ENCODE measurements at regions not wholly inside any gene's neighbourhood (a gene's known extent, or its start where the extent isn't known, plus 50 kb on each side); places are given as distances from the start of the nearest gene placed in this dataset.
"Not testable (repeated sequence)": the region's sequence is repeated elsewhere in the genome, so short reads cannot be mapped to it uniquely, and the experiment has no call there.

GRCh38 chr13:82962397-82962796 lies 919.9 kb downstream of the SLITRK1 start:
- POLR2A ChIA-PET: no interaction called here
- no peak overlapping the region for H3K4me3 ChIP-seq (ENCODE audit: low read depth, low read length)
- CTCF ChIA-PET: no interaction called here
- no peak for TF ChIP-seq CTCF (IDR thresholded peaks at IDR 0.05; ENCODE audit: insufficient read depth, low read length, missing control alignments)
- DNase-seq (ENCODE audit: low read depth, low spot score): no peak

- ChIA-PET POLR2A (no interaction called here), CTCF (no interaction called here)
- TF ChIP-seq CTCF (IDR thresholded peaks at IDR 0.05; ENCODE audit: insufficient read depth, low read length, missing control alignments): no peak
- DNase-seq (ENCODE audit: low read depth, low spot score): no peak
- no peak overlapping the region for H3K4me3 ChIP-seq (ENCODE audit: low read depth, low read length)
Measured at GRCh38 chr13:82961757-82962156, 920.5 kb downstream of the SLITRK1 start.

GRCh38 chr13:82952336-82952735 lies 929.9 kb downstream of the SLITRK1 start:
- POLR2A ChIA-PET; H3K4me3 ChIP-seq (ENCODE audit: low read depth, low read length); CTCF ChIA-PET; DNase-seq (ENCODE audit: low read depth, low spot score): not testable (repeated sequence)

GRCh38 chr13:82947683-82948082 lies 934.6 kb downstream of the SLITRK1 start:
- ChIA-PET POLR2A (no interaction called here), CTCF (no interaction called here)
- no peak overlapping the region for H3K4me3 ChIP-seq (ENCODE audit: low read depth, low read length)
- no peak for TF ChIP-seq CTCF (IDR thresholded peaks at IDR 0.05; ENCODE audit: insufficient read depth, low read length, missing control alignments)
- no peak for DNase-seq (ENCODE audit: low read depth, low spot score)

GRCh38 chr13:82947191-82947621 lies 935.1 kb downstream of the SLITRK1 start:
- ChIA-PET CTCF (no interaction called here), POLR2A (no interaction called here)
- H3K4me3 ChIP-seq (ENCODE audit: low read depth, low read length): no peak overlapping the region
- no peak for DNase-seq (ENCODE audit: low read depth, low spot score)
- TF ChIP-seq CTCF (IDR thresholded peaks at IDR 0.05; ENCODE audit: insufficient read depth, low read length, missing control alignments): no peak

GRCh38 chr13:82938644-82939043 lies 943.6 kb downstream of the SLITRK1 start:
- no peak for DNase-seq (ENCODE audit: low read depth, low spot score)
- no peak overlapping the region for H3K4me3 ChIP-seq (ENCODE audit: low read depth, low read length)
- POLR2A ChIA-PET: no interaction called here
- TF ChIP-seq CTCF (IDR thresholded peaks at IDR 0.05; ENCODE audit: insufficient read depth, low read length, missing control alignments): no peak
- CTCF ChIA-PET: no interaction called here

GRCh38 chr13:82934000-82934399 lies 948.3 kb downstream of the SLITRK1 start:
- no peak for TF ChIP-seq CTCF (IDR thresholded peaks at IDR 0.05; ENCODE audit: insufficient read depth, low read length, missing control alignments)
- CTCF ChIA-PET: no interaction called here
- DNase-seq (ENCODE audit: low read depth, low spot score): no peak
- POLR2A ChIA-PET: no interaction called here
- H3K4me3 ChIP-seq (ENCODE audit: low read depth, low read length): no peak overlapping the region
